Left cardiac atrium (tissue), 4 donors: ENCODE measurements at regions not wholly inside any gene's neighbourhood (a gene's known extent, or its start where the extent isn't known, plus 50 kb on each side); places are given as distances from the start of the nearest gene placed in this dataset.

ENCODE experiments used
- ATAC-seq, 2 donors: fragments of 200-7000 bp; cut with Tn5 transposase; one replicate each; pipeline ENCODE4 v1.9.1; 2020; ENCODE audit warnings: mild to moderate bottlenecking in 2 of 2, moderate library complexity in 2 of 2
- DNase-seq: peaks from one replicate; pipeline ENCODE4 v3.0.0-alpha.2; 2020
- intact Hi-C, 2 donors: fragments of 100-400 bp; cut with DNase I; formaldehyde crosslinking; loops; one replicate each; pipeline versions ENCODE4 v1.14.1 to v1.15.1; 2022 to 2023
- donor health status: DM: no; HTN: yes; CAD: no.
- donor health status: DM: no; HTN: yes; CAD: no; lungs with severe emphysema.
- donor health status: DM: yes; HTN: yes; CAD: no.
- donor health status: Dilated cardiomyopathy.

GRCh38 chr13:34881494-34881893, 60.6 kb upstream of the NBEA start:
- ATAC-seq: no peak
- no peak for DNase-seq
- intact Hi-C loops: no loop called here

GRCh38 chr13:34883396-34883795, 58.7 kb upstream of the NBEA start:
- intact Hi-C loops: no loop called here
- ATAC-seq (no peak), DNase-seq (no peak)

- DNase-seq (no peak), ATAC-seq (no peak)
- intact Hi-C loops: no loop called here
Measured at GRCh38 chr13:34884366-34884765, 57.7 kb upstream of the NBEA start.

- intact Hi-C loops: no loop called here
- DNase-seq (no peak), ATAC-seq (no peak)
Measured at GRCh38 chr13:34886121-34886875, 55.8 kb upstream of the NBEA start.

GRCh38 chr13:34886987-34887386, 55.1 kb upstream of the NBEA start:
- no peak for DNase-seq
- intact Hi-C loops: no loop called here
- no peak for ATAC-seq
